Gastroesophageal sphincter (tissue), 4 donors: ENCODE measurements at regions not wholly inside any gene's neighbourhood (a gene's known extent, or its start where the extent isn't known, plus 50 kb on each side); places are given as distances from the start of the nearest gene placed in this dataset.
A peak's percentile ranks its signal among the peaks of the same experiment; 100 is the strongest.

Experiments
- ATAC-seq: fragments of 150-250 bp; one replicate; pipeline ENCODE4 v1.9.1; 2016; ENCODE audit warnings: mild to moderate bottlenecking, moderate library complexity
- H3K27ac ChIP-seq, 4 donors: fragments of 200-600 bp; sonication (generic) in 3 of 4; 1 replicate in 3 of 4; 2 replicates in 1 of 4; pipeline ENCODE4 v1.5.1; 2016 to 2019
- H3K27me3 ChIP-seq: fragments of 200-600 bp; sonication (generic); one replicate; pipeline ENCODE4 v1.5.1; 2019
- H3K36me3 ChIP-seq, 2 donors: fragments of 200-600 bp; sonication (generic); one replicate each; pipeline ENCODE4 v1.5.1; 2019; ENCODE audit warnings: control low read depth in 1 of 2
- H3K4me1 ChIP-seq, 3 donors: fragments of 200-600 bp; sonication (generic); 1 replicate in 2 of 3; 2 replicates in 1 of 3; pipeline ENCODE4 v1.5.1; 2016 to 2019; ENCODE audit warnings: control low read depth in 2 of 3
- H3K4me3 ChIP-seq, 2 donors: fragments of 200-600 bp; sonication (generic); one replicate each; pipeline ENCODE4 v1.5.1; 2019; ENCODE audit warnings: mild to moderate bottlenecking in 1 of 2, moderate library complexity in 1 of 2
- H3K9me3 ChIP-seq, 3 donors: fragments of 200-600 bp; sonication (generic); one replicate each; pipeline ENCODE4 v1.5.1; 2017 to 2019; ENCODE audit warnings: control low read depth in 2 of 3
- EP300 ChIP-seq: sonication (generic); formaldehyde crosslinking; IDR thresholded peaks from one replicate; pipeline ENCODE4 v1.6.1; 2017; ENCODE audit warnings: antibody characterized with exemption, mild to moderate bottlenecking
- POLR2A ChIP-seq, 2 donors: fragments of 450-650 bp; IDR thresholded peaks; one replicate each; pipeline ENCODE4 v1.6.1; 2017; ENCODE audit warnings: antibody characterized with exemption in 2 of 2, mild to moderate bottlenecking in 2 of 2, moderate library complexity in 1 of 2
- POLR2AphosphoS5 ChIP-seq: sonication (generic); formaldehyde crosslinking; IDR thresholded peaks from one replicate; pipeline ENCODE4 v1.6.1; 2017; ENCODE audit warnings: antibody characterized with exemption
- WGBS, 2 donors: methylation state at CpG; one replicate each; pipeline ENCODE4 v1.1.5; 2018; ENCODE audit warnings: low coverage in 1 of 2; 5-methylcytosine and 5-hydroxymethylcytosine counted together
- TF ChIP-seq, protein P1 (sequence below), 4 experiments: fragments of 200-600 bp in 2 of 4; fragments of 450-650 bp in 2 of 4; sonication (generic) in 1 of 4; IDR thresholded peaks; one replicate each; pipeline ENCODE4 v1.5.1; 2017 to 2019; ENCODE audit warnings: antibody characterized with exemption in 4 of 4, mild to moderate bottlenecking in 2 of 4, moderate library complexity in 2 of 4

DNA sequence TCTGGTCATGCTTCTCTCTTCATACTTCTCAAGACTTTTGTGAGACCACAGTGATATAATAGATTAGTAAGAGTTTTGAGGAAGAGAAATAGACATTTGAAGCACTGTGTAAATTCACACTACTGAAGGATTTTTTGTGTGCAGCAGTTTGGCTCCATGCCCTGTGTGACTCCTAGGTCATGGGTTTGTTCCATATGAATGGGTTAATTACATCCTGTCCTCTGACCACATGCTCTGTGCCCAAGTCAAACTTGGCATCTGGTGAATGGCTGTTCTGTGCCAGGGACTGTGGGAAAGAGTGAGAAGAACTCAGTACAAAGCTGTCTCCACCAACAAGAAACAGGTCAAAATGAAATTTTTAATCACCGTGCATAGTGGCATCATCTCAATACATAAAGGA is 304.0 kb downstream of the LNPK start:
- no peak for ATAC-seq
- Histone ChIP-seq H3K27me3 (peaks cover 36% of the 10 kb centered on the region), H3K4me1 (no peaks in the 10 kb centered on the region), H3K27ac (no peak overlapping the region), H3K4me3 (no peak overlapping the region), H3K36me3 (no peaks in the 10 kb centered on the region), H3K9me3 (no peaks in the 10 kb centered on the region)
- 71 to 75% methylated on average over 1 of the region's 1 CpG for WGBS, 2 donors
- TF ChIP-seq POLR2AphosphoS5 (no peak), POLR2A (IDR thresholded peaks at IDR 0.05) (no peak), EP300 (no peak)
- TF ChIP-seq, protein P1, sequence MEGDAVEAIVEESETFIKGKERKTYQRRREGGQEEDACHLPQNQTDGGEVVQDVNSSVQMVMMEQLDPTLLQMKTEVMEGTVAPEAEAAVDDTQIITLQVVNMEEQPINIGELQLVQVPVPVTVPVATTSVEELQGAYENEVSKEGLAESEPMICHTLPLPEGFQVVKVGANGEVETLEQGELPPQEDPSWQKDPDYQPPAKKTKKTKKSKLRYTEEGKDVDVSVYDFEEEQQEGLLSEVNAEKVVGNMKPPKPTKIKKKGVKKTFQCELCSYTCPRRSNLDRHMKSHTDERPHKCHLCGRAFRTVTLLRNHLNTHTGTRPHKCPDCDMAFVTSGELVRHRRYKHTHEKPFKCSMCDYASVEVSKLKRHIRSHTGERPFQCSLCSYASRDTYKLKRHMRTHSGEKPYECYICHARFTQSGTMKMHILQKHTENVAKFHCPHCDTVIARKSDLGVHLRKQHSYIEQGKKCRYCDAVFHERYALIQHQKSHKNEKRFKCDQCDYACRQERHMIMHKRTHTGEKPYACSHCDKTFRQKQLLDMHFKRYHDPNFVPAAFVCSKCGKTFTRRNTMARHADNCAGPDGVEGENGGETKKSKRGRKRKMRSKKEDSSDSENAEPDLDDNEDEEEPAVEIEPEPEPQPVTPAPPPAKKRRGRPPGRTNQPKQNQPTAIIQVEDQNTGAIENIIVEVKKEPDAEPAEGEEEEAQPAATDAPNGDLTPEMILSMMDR (IDR thresholded peaks at IDR 0.05) = no peak

DNA sequence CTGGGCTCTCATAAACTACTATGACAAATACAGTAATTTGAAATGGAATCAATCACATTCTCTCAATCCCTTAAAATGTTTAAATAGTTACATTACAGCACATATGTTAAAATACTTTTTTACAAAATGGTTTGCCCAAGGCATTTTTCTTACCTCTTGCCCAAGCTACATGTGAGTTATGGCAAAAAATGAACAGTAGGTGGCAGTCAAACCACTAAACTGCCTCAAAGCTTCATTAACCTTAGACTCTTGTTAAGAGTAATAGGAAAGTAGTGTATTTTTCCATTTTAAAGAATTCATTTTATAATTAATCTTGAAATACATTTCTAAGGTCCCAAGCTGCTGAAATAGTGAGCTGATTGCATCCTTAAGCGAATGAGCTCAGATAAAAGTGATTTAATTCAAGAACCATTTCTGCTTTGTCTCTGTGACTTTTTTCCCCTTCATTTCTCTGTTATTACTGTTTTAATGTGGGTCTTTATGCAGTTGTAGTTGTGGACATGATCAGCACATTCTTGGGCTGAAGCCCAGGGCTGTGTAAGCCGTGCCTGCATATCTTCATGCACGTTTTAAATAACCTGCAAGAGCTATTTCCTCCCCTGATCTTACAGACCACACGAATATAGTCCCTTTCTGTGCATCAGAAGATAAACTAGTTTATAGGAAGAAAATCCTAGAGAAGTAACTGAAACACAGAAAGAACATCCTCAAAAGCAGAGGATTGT is 311.8 kb downstream of the LNPK start:
- TF ChIP-seq, protein P1 (IDR thresholded peaks at IDR 0.05) = peak; percentile 49 to 67 (median 63)
- TF ChIP-seq EP300 (no peak), POLR2A (IDR thresholded peaks at IDR 0.05) (no peak)
- Histone ChIP-seq H3K4me1 (no peaks in the 10 kb centered on the region), H3K9me3 (no peaks in the 10 kb centered on the region), H3K27ac (no peak overlapping the region), H3K36me3 (no peaks in the 10 kb centered on the region), H3K27me3 (peaks cover 40% of the 10 kb centered on the region), H3K4me3 (no peak overlapping the region)
- ATAC-seq = no peak
- WGBS, 2 donors = 0 to 16% methylated on average over 2 to 4 of the region's 4 CpGs

DNA sequence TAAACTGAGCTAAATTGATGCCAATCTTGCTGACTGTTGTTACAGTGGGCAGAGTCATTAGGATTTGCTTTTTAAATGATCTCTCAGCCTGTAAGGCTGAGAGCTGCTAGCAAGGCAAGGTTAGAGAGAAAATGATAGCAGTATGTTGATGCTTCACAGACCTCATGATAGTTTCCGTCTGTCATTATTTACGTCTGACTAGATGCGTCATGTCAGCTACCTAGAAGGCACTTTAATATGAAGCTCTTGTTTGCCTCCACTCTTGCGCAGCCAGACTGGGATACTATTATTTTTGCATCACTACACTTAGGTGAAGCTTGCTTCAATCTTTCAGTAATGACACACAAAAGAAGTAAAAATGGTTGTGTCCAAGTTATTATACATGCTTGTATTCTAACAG is 313.8 kb downstream of the LNPK start:
- no peak for ATAC-seq
- WGBS, 2 donors = 68 to 74% methylated on average over 4 of the region's 4 CpGs
- no peaks in the 10 kb centered on the region for H3K9me3 ChIP-seq
- H3K4me3 ChIP-seq = no peak overlapping the region
- TF ChIP-seq POLR2A (IDR thresholded peaks at IDR 0.05) (no peak), EP300 (no peak), POLR2AphosphoS5 (no peak)
- TF ChIP-seq, protein P1 (IDR thresholded peaks at IDR 0.05) = no peak
- no peaks in the 10 kb centered on the region for H3K36me3 ChIP-seq
- H3K4me1 ChIP-seq = no peaks in the 10 kb centered on the region
- H3K27me3 ChIP-seq = peaks cover 51% of the 10 kb centered on the region
- H3K27ac ChIP-seq = no peak overlapping the region

DNA sequence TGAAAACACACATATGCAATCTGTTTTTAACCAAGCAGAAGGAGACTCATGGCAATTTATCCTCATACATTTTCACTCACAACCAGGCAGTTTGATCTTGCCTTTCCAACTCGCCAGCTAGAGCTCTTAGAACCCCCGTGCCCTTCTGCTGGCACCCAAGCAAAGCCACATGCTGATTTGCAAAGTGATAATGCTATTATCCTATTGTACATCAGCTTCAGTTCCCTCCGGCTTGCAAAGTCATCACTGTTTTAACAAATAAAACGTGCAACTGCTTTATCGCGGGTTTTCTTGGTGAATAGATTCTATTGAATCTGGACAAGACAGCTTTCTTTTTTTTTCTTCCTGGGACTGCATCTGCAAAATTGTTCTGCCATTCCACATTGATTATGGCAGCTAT is 314.6 kb downstream of the LNPK start:
- Histone ChIP-seq H3K9me3 (no peaks in the 10 kb centered on the region), H3K36me3 (no peaks in the 10 kb centered on the region), H3K27ac (no peak overlapping the region), H3K27me3 (peaks cover 59% of the 10 kb centered on the region), H3K4me1 (no peaks in the 10 kb centered on the region), H3K4me3 (no peak overlapping the region)
- 59 to 64% methylated on average over 6 of the region's 6 CpGs for WGBS, 2 donors
- no peak for ATAC-seq
- TF ChIP-seq POLR2AphosphoS5 = no peak
- TF ChIP-seq, protein P1 (IDR thresholded peaks at IDR 0.05) = no peak
- no peak for TF ChIP-seq POLR2A (IDR thresholded peaks at IDR 0.05)
- no peak for TF ChIP-seq EP300

DNA sequence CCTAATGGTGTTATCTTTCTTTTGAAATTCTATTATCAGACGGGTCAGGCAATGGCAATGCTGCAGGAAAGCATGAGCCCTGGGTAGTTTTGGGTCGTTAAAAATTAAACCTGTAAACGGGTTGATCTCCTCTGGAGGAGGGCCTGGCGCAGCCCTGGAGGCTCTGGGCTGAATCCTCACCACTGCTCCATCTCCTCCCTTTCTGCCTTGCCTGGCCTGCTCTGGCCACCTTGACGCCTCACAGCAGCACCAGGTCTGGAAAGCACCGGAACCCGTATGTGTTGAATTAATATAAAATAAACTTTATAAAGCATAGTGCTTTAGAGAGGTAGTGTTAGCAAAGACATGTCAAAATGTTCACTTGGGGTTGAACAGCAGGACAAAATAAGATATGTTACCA is 316.1 kb downstream of the LNPK start:
- ATAC-seq = no peak
- Histone ChIP-seq H3K27ac (no peak overlapping the region), H3K9me3 (no peaks in the 10 kb centered on the region), H3K4me1 (no peaks in the 10 kb centered on the region), H3K4me3 (no peak overlapping the region), H3K36me3 (no peaks in the 10 kb centered on the region), H3K27me3 (peaks cover 68% of the 10 kb centered on the region)
- WGBS, 2 donors = 56 to 65% methylated on average over 2 to 7 of the region's 7 CpGs
- no peak for TF ChIP-seq EP300
- TF ChIP-seq, protein P1 (IDR thresholded peaks at IDR 0.05) = no peak
- no peak for TF ChIP-seq POLR2A (IDR thresholded peaks at IDR 0.05)
- TF ChIP-seq POLR2AphosphoS5 = no peak
